Kasumi-1 (cell line): ENCODE measurements at regions not wholly inside any gene's neighbourhood (a gene's known extent, or its start where the extent isn't known, plus 50 kb on each side); places are given as distances from the start of the nearest gene placed in this dataset.

Experiments
- DNase-seq, 2 experiments: peaks; one replicate each; lab custom pipeline; 2025; lab: John Stamatoyannopoulos, UW

GRCh38 chr4:60020389-60020788 is 1179.7 kb upstream of the ADGRL3 start:
- no peak for DNase-seq

- no peak for DNase-seq
Observed at GRCh38 chr4:60033826-60034225, 1166.3 kb upstream of the ADGRL3 start.

- no peak for DNase-seq
Observed at GRCh38 chr4:60034361-60034760, 1165.8 kb upstream of the ADGRL3 start.

GRCh38 chr4:60039908-60040307 is 1160.2 kb upstream of the ADGRL3 start:
- no peak for DNase-seq

GRCh38 chr4:60042231-60042652 is 1157.9 kb upstream of the ADGRL3 start:
- no peak for DNase-seq

GRCh38 chr4:60042941-60043340 is 1157.2 kb upstream of the ADGRL3 start:
- peak; percentile 46 to 57 for DNase-seq

- DNase-seq, result no peak
Observed at GRCh38 chr4:60078984-60079383, 1121.1 kb upstream of the ADGRL3 start.

- no peak for DNase-seq
Observed at GRCh38 chr4:60081839-60082238, 1118.3 kb upstream of the ADGRL3 start.

GRCh38 chr4:60088807-60089486 is 1111.2 kb upstream of the ADGRL3 start:
- no peak for DNase-seq

GRCh38 chr4:60089546-60090273 is 1110.4 kb upstream of the ADGRL3 start:
- DNase-seq, result no peak

GRCh38 chr4:60096676-60097075 is 1103.5 kb upstream of the ADGRL3 start:
- DNase-seq, result peak in 1 of 2 experiments; percentile 22

- DNase-seq, result no peak
Observed at GRCh38 chr4:60116592-60116991, 1083.5 kb upstream of the ADGRL3 start.

GRCh38 chr4:60117726-60118323 is 1082.3 kb upstream of the ADGRL3 start:
- no peak for DNase-seq

GRCh38 chr4:60122820-60123219 is 1077.3 kb upstream of the ADGRL3 start:
- no peak for DNase-seq

- no peak for DNase-seq
Observed at GRCh38 chr4:60128888-60129287, 1071.2 kb upstream of the ADGRL3 start.

GRCh38 chr4:60129740-60130139 is 1070.4 kb upstream of the ADGRL3 start:
- DNase-seq, result no peak

GRCh38 chr4:60133375-60133774 is 1066.8 kb upstream of the ADGRL3 start:
- DNase-seq, result no peak

- no peak for DNase-seq
Observed at GRCh38 chr4:60134099-60134498, 1066.0 kb upstream of the ADGRL3 start.

GRCh38 chr4:60155088-60155487 is 1045.0 kb upstream of the ADGRL3 start:
- DNase-seq, result no peak

GRCh38 chr4:60173103-60173502 is 1027.0 kb upstream of the ADGRL3 start:
- DNase-seq, result no peak

- DNase-seq, result no peak
Observed at GRCh38 chr4:60173718-60174117, 1026.4 kb upstream of the ADGRL3 start.

- DNase-seq, result no peak
Observed at GRCh38 chr4:60175241-60175640, 1024.9 kb upstream of the ADGRL3 start.

GRCh38 chr4:60187428-60187827 is 1012.7 kb upstream of the ADGRL3 start:
- DNase-seq, result no peak
